Gastrocnemius medialis (tissue), 4 donors: ENCODE measurements at regions not wholly inside any gene's neighbourhood (a gene's known extent, or its start where the extent isn't known, plus 50 kb on each side); places are given as distances from the start of the nearest gene placed in this dataset.

Experiments
- CTCF ChIP-seq, 5 experiments: fragments of 450-650 bp in 3 of 5; fragments of 200-600 bp in 2 of 5; sonication (generic) in 2 of 5; IDR thresholded peaks in 4 of 5; conservative IDR thresholded peaks in 1 of 5; 1 replicate in 4 of 5; 2 replicates in 1 of 5; pipeline ENCODE4 v1.5.1; 2016 to 2019; ENCODE audit warnings: antibody characterized with exemption in 5 of 5, mild to moderate bottlenecking in 3 of 5, moderate library complexity in 3 of 5
- POLR2A ChIP-seq, 2 donors: fragments of 450-650 bp; IDR thresholded peaks; one replicate each; pipeline ENCODE4 v1.6.1; 2017; ENCODE audit warnings: antibody characterized with exemption in 2 of 2, mild to moderate bottlenecking in 2 of 2, moderate library complexity in 2 of 2

GRCh38 chr3:102686792-102687191 is 252.0 kb downstream of the ZPLD1 start:
- TF ChIP-seq CTCF (IDR thresholded peaks at IDR 0.05 in 4 of 5, conservative IDR thresholded peaks at IDR 0.05 in 1 of 5) (no peak), POLR2A (IDR thresholded peaks at IDR 0.05) (no peak)
